Coronary artery (tissue), 2 donors: ENCODE measurements at regions not wholly inside any gene's neighbourhood (a gene's known extent, or its start where the extent isn't known, plus 50 kb on each side); places are given as distances from the start of the nearest gene placed in this dataset.

Source experiments
- DNase-seq: peaks from one replicate; pipeline ENCODE4 v3.0.0-alpha.2; 2017; ENCODE audit warnings: low spot score
- H3K27ac ChIP-seq, 2 donors: fragments of 200-600 bp; sonication (generic); one replicate each; pipeline ENCODE4 v1.5.1; 2016 to 2019
- H3K4me3 ChIP-seq: fragments of 200-600 bp; sonication (generic); 2 replicates; pipeline ENCODE4 v1.5.1; 2016; ENCODE audit warnings: mild to moderate bottlenecking, moderate library complexity
- CTCF ChIP-seq: fragments of 200-600 bp; sonication (generic); IDR thresholded peaks from one replicate; pipeline ENCODE4 v1.5.1; 2019; ENCODE audit warnings: antibody characterized with exemption

GRCh38 chr3:31253782-31254181 is 278.9 kb upstream of the STT3B start:
- no peak overlapping the region for H3K27ac ChIP-seq
- H3K4me3 ChIP-seq: no peak overlapping the region
- DNase-seq: no peak
- no peak for TF ChIP-seq CTCF

GRCh38 chr3:31254483-31254882 is 278.2 kb upstream of the STT3B start:
- no peak for DNase-seq
- no peak for TF ChIP-seq CTCF
- no peak overlapping the region for H3K27ac ChIP-seq
- no peak overlapping the region for H3K4me3 ChIP-seq

- no peak overlapping the region for H3K4me3 ChIP-seq
- no peak for DNase-seq
- TF ChIP-seq CTCF: no peak
- no peak overlapping the region for H3K27ac ChIP-seq
Measured at GRCh38 chr3:31255007-31255581, 277.6 kb upstream of the STT3B start.

GRCh38 chr3:31262201-31262600 is 270.5 kb upstream of the STT3B start:
- no peak for DNase-seq
- H3K27ac ChIP-seq: no peak overlapping the region
- no peak overlapping the region for H3K4me3 ChIP-seq
- TF ChIP-seq CTCF: no peak

- no peak for TF ChIP-seq CTCF
- H3K4me3 ChIP-seq: no peak overlapping the region
- no peak overlapping the region for H3K27ac ChIP-seq
- no peak for DNase-seq
Measured at GRCh38 chr3:31263897-31264296, 268.8 kb upstream of the STT3B start.

GRCh38 chr3:31265646-31266428 is 266.9 kb upstream of the STT3B start:
- Histone ChIP-seq H3K27ac (peak overlapping the region in 1 of 2 donors; percentile 25), H3K4me3 (no peak overlapping the region)
- DNase-seq: no peak
- TF ChIP-seq CTCF: no peak

- no peak for TF ChIP-seq CTCF
- no peak for DNase-seq
- Histone ChIP-seq H3K4me3 (no peak overlapping the region), H3K27ac (no peak overlapping the region)
Measured at GRCh38 chr3:31268868-31269267, 263.9 kb upstream of the STT3B start.
